Thyroid gland (tissue), 4 donors: ENCODE measurements at regions not wholly inside any gene's neighbourhood (a gene's known extent, or its start where the extent isn't known, plus 50 kb on each side); places are given as distances from the start of the nearest gene placed in this dataset.

Experiments
- POLR2A ChIP-seq, 2 donors: fragments of 450-650 bp; IDR thresholded peaks; one replicate each; pipeline ENCODE4 v1.6.1; 2017; ENCODE audit warnings: antibody characterized with exemption in 2 of 2, mild to moderate bottlenecking in 2 of 2, moderate library complexity in 1 of 2
- TF ChIP-seq, protein P1 (sequence below), 6 experiments: fragments of 200-600 bp in 3 of 6; fragments of 450-650 bp in 3 of 6; sonication (generic) in 3 of 6; IDR thresholded peaks; one replicate each; pipeline ENCODE4 v1.5.1; 2016 to 2019; ENCODE audit warnings: antibody characterized with exemption in 6 of 6, mild to moderate bottlenecking in 2 of 6, inconsistent platforms in 1 of 6, moderate library complexity in 1 of 6

DNA sequence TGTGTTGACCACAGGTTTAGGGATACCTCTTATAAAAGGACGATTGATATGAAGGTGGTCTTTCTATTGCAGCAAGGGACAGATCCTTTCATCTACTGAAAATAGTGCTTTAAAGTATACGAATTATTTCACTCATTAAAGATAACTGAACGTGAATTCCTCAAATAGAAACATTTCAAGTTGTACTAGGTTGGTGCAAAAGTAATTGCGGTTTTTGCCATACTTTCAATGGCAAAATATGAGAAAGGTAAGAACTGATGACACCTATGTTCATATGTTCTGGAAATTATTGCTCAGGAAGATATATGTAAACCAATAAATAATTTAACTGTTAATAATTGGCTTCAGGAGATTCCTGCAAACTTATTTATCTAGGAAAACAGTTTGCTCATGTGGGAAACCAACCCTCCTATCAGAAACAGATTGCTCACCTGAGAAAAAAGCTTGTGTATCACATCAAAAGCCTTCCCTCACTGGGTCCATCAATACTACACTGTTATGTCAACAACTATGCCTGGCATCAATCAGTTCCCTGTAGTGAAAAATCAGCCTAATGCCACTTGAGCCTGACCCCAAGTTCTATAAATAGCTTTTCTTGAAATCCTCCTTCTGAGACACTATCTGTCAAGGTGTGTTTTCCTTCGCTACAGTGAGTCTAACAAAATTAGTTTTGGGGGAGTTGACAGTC lies 81.5 kb upstream of the ACSL3 start:
- TF ChIP-seq, protein P1, sequence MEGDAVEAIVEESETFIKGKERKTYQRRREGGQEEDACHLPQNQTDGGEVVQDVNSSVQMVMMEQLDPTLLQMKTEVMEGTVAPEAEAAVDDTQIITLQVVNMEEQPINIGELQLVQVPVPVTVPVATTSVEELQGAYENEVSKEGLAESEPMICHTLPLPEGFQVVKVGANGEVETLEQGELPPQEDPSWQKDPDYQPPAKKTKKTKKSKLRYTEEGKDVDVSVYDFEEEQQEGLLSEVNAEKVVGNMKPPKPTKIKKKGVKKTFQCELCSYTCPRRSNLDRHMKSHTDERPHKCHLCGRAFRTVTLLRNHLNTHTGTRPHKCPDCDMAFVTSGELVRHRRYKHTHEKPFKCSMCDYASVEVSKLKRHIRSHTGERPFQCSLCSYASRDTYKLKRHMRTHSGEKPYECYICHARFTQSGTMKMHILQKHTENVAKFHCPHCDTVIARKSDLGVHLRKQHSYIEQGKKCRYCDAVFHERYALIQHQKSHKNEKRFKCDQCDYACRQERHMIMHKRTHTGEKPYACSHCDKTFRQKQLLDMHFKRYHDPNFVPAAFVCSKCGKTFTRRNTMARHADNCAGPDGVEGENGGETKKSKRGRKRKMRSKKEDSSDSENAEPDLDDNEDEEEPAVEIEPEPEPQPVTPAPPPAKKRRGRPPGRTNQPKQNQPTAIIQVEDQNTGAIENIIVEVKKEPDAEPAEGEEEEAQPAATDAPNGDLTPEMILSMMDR (IDR thresholded peaks at IDR 0.05): no peak
- TF ChIP-seq POLR2A (IDR thresholded peaks at IDR 0.05): no peak
